Endothelial cell of umbilical vein (primary cell): ENCODE measurements at regions not wholly inside any gene's neighbourhood (a gene's known extent, or its start where the extent isn't known, plus 50 kb on each side); places are given as distances from the start of the nearest gene placed in this dataset.
A peak's percentile ranks its signal among the peaks of the same experiment; 100 is the strongest.

ENCODE experiments used
- BruUV-seq: library from RNA; stranded (reverse); fragments of 400-500 nt; replicated peaks from 2 replicates; lab custom pipeline; 2021; lab: Mats Ljungman, UMichigan
- CTCF ChIA-PET: fragments of 300-600, 350-600 bp; sonication (Branson Sonifier 250); formaldehyde crosslinking; loops from one replicate; lab custom pipeline; 2021; ENCODE audit warnings: antibody characterized with exemption, inconsistent platforms; lab: Charles Lee
- POLR2A ChIA-PET: fragments of 300-600, 350-600 bp; sonication (Branson Sonifier 250); formaldehyde crosslinking; loops from one replicate; lab custom pipeline; 2021; ENCODE audit warnings: antibody characterized with exemption, inconsistent platforms; lab: Charles Lee
- DNase-seq: peaks from one replicate; pipeline ENCODE4 v3.0.0-alpha.2; 2011; ENCODE audit warnings: low read depth, low spot score
- FAIRE-seq: peaks from 2 replicates; lab custom pipeline; 2011; peaks lifted over from hg19 to GRCh38; lab: Jason Lieb, UNC
- H2AFZ ChIP-seq: 2 replicates; pipeline ENCODE4 v1.6.0; 2012; ENCODE audit warnings: low read depth, low read length, control low read depth, inconsistent platforms
- H3K27ac ChIP-seq: 2 replicates; pipeline ENCODE4 v1.5.1; 2011; ENCODE audit warnings: low read depth, mild to moderate bottlenecking, control low read depth, low read length, moderate library complexity; ENCODE audit not compliant: insufficient read depth
- H3K27me3 ChIP-seq, 2 experiments: 2 replicates each; pipeline versions ENCODE4 v1.6.0 to v1.6.1; 2011; ENCODE audit warnings: low read length in 2 of 2, mixed read lengths in 1 of 2; ENCODE audit not compliant: control insufficient read depth in 2 of 2, insufficient read depth in 2 of 2
- H3K36me3 ChIP-seq, 2 experiments: 2 replicates in 1 of 2; 3 replicates in 1 of 2; pipeline ENCODE4 v1.5.1; 2011; ENCODE audit warnings: low read length in 2 of 2, mild to moderate bottlenecking in 1 of 2, moderate library complexity in 1 of 2; ENCODE audit not compliant: control insufficient read depth in 2 of 2, insufficient read depth in 2 of 2; ENCODE audit errors: extremely low read depth in 1 of 2
- H3K4me1 ChIP-seq: 3 replicates; pipeline ENCODE4 v1.5.1; 2011; ENCODE audit warnings: mild to moderate bottlenecking, low read length; ENCODE audit not compliant: control insufficient read depth, insufficient read depth; ENCODE audit errors: extremely low read depth
- H3K4me2 ChIP-seq: 2 replicates; pipeline ENCODE4 v1.6.1; 2011; ENCODE audit warnings: low read length, control low read depth, mixed read lengths; ENCODE audit not compliant: insufficient read depth
- H3K4me3 ChIP-seq, 3 experiments: fragments of 200-600 bp in 1 of 3; sonication (generic), shearing (Covaris generic) in 1 of 3; replicated peaks in 1 of 3; 2 replicates each; pipeline ENCODE4 v1.5.1; 2011 to 2016; ENCODE audit warnings: control low read depth in 3 of 3, low read length in 3 of 3, mild to moderate bottlenecking in 2 of 3, inconsistent platforms in 1 of 3, low read depth in 1 of 3, moderate library complexity in 1 of 3; ENCODE audit not compliant: insufficient read depth in 1 of 3
- H3K79me2 ChIP-seq: 2 replicates; pipeline ENCODE4 v1.6.0; 2012; ENCODE audit warnings: low read length, inconsistent platforms; ENCODE audit not compliant: control insufficient read depth, insufficient read depth
- H3K9ac ChIP-seq: replicated peaks from 2 replicates; pipeline ENCODE3; 2011; ENCODE audit warnings: low read length, control low read depth; ENCODE audit not compliant: insufficient read depth; ENCODE audit errors: extremely low read depth
- H3K9me1 ChIP-seq: replicated peaks from 3 replicates; pipeline ENCODE4 v1.6.0; 2011; ENCODE audit warnings: mild to moderate bottlenecking, low read length; ENCODE audit not compliant: control insufficient read depth, insufficient read depth; ENCODE audit errors: extremely low read depth
- H3K9me3 ChIP-seq: replicated peaks from 2 replicates; pipeline ENCODE4 v1.5.1; 2012; ENCODE audit warnings: low read length, inconsistent platforms; ENCODE audit not compliant: control insufficient read depth, insufficient read depth
- H4K20me1 ChIP-seq: replicated peaks from 2 replicates; pipeline ENCODE3; 2011; ENCODE audit warnings: mild to moderate bottlenecking, low read length; ENCODE audit not compliant: control insufficient read depth, insufficient read depth; ENCODE audit errors: extremely low read depth
- EZH2 ChIP-seq: IDR thresholded peaks from 2 replicates; pipeline ENCODE4 v1.6.1; 2012; ENCODE audit warnings: borderline replicate concordance, low read depth, mild to moderate bottlenecking, moderate library complexity, low read length, inconsistent platforms; ENCODE audit not compliant: severe bottlenecking
- JUN ChIP-seq: IDR thresholded peaks from 2 replicates; pipeline ENCODE4 v1.6.1; 2011; ENCODE audit warnings: borderline replicate concordance, low read depth; ENCODE audit not compliant: insufficient read length, insufficient read depth
- MYC ChIP-seq: IDR thresholded peaks from one replicate; pipeline ENCODE4 v1.6.1; 2011; ENCODE audit warnings: mild to moderate bottlenecking, low read depth, low read length
- POLR2AphosphoS5 ChIP-seq: IDR thresholded peaks from 2 replicates; pipeline ENCODE4 v1.6.1; 2012; ENCODE audit warnings: low read depth, mild to moderate bottlenecking, control low read depth, low read length, moderate library complexity; ENCODE audit not compliant: insufficient read depth
- dilution Hi-C: fragments of 300-500 bp; cut with MboI; formaldehyde crosslinking; loops from one replicate; pipeline ENCODE4 v1.15.0; 2019; ENCODE audit warnings: low sequenced_read_pairs; ENCODE audit not compliant: extremely low pct_ligation_motif_present
- intact Hi-C: fragments of 100-400 bp; cut with micrococcal nuclease; formaldehyde crosslinking; loops from one replicate; pipeline ENCODE4 v1.10.0; 2022

DNA sequence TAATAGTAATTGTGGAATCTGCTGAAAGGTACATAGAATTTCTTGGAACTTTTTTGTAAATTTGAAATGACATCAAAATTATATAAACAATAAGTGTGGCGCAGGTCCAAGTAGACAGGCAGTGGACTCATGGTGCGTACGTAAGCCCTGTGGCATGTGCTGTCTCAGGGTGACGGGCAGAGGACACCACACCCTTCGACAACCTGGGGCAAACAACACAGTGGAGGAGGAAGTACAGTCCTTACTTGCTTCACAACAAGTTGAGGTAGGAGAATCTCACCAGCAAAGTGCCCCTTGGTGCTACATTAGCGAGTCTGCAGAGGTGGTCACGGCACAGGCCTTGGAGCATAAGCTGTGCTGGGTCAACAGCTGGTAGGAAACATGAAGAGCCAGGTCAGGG, 180.9 kb downstream of the AEBP2 start:
- Histone ChIP-seq H4K20me1 (no peaks in the 10 kb centered on the region), H3K27me3 (no peaks in the 10 kb centered on the region), H3K79me2 (no peaks in the 10 kb centered on the region), H3K9me3 (no peaks in the 10 kb centered on the region), H3K4me1 (no peaks in the 10 kb centered on the region), H3K36me3 (no peaks in the 10 kb centered on the region), H3K4me2 (no peak overlapping the region), H2AFZ (peak overlapping the region; percentile 36), H3K9me1 (no peaks in the 10 kb centered on the region), H3K4me3 (no peak overlapping the region), H3K27ac (no peak overlapping the region), H3K9ac (no peak overlapping the region)
- no TSS peak for BruUV-seq
- CTCF ChIA-PET: no interaction called here
- dilution Hi-C loops (no loop called here), intact Hi-C loops (no loop called here)
- TF ChIP-seq EZH2: no peak
- TF ChIP-seq MYC: no peak
- no peak for TF ChIP-seq POLR2AphosphoS5
- POLR2A ChIA-PET: no interaction called here
- FAIRE-seq (no peak), DNase-seq (no peak)

- Histone ChIP-seq H3K79me2 (no peaks in the 10 kb centered on the region), H2AFZ (no peak overlapping the region), H3K4me2 (no peak overlapping the region), H3K27me3 (no peaks in the 10 kb centered on the region), H4K20me1 (no peaks in the 10 kb centered on the region), H3K9ac (no peak overlapping the region), H3K9me1 (no peaks in the 10 kb centered on the region), H3K36me3 (no peaks in the 10 kb centered on the region), H3K27ac (no peak overlapping the region), H3K4me3 (no peak overlapping the region), H3K4me1 (no peaks in the 10 kb centered on the region), H3K9me3 (no peaks in the 10 kb centered on the region)
- dilution Hi-C loops (no loop called here), intact Hi-C loops (no loop called here)
- FAIRE-seq (no peak), DNase-seq (no peak)
- CTCF ChIA-PET: no interaction called here
- no TSS peak for BruUV-seq
- no peak for TF ChIP-seq JUN
- TF ChIP-seq POLR2AphosphoS5: no peak
- POLR2A ChIA-PET: no interaction called here
Measured at GRCh38 chr12:19623751-19624399, 184.6 kb downstream of the AEBP2 start.
